Hepatocyte (in vitro differentiated cells): ENCODE measurements at regions not wholly inside any gene's neighbourhood (a gene's known extent, or its start where the extent isn't known, plus 50 kb on each side); places are given as distances from the start of the nearest gene placed in this dataset.

Experiments used
- DNase-seq: peaks from one replicate; pipeline ENCODE4 v3.0.0-alpha.2; 2016; ENCODE audit warnings: low spot score
- H2AFZ ChIP-seq: fragments of 200-600 bp; sonication (generic); 2 replicates; pipeline ENCODE4 v1.6.0; 2016; ENCODE audit warnings: antibody characterized with exemption, mild to moderate bottlenecking
- H3K27ac ChIP-seq: fragments of 200-600 bp; sonication (generic); 2 replicates; pipeline ENCODE4 v1.5.1; 2016; ENCODE audit warnings: mild to moderate bottlenecking
- H3K27me3 ChIP-seq: fragments of 200-600 bp; sonication (generic); 2 replicates; pipeline ENCODE4 v1.6.1; 2016
- H3K36me3 ChIP-seq: fragments of 200-600 bp; sonication (generic); replicated peaks from 2 replicates; pipeline ENCODE4 v1.5.1; 2016; ENCODE audit warnings: low read depth; ENCODE audit not compliant: insufficient read depth
- H3K4me1 ChIP-seq: fragments of 200-600 bp; sonication (generic); 2 replicates; pipeline ENCODE4 v1.5.1; 2016; ENCODE audit warnings: mild to moderate bottlenecking, moderate library complexity; ENCODE audit not compliant: insufficient read depth
- H3K4me2 ChIP-seq: fragments of 200-600 bp; sonication (generic); 2 replicates; pipeline ENCODE4 v1.6.0; 2016
- H3K4me3 ChIP-seq: fragments of 200-600 bp; sonication (generic); 2 replicates; pipeline ENCODE4 v1.5.1; 2016; ENCODE audit warnings: mild to moderate bottlenecking
- H3K79me2 ChIP-seq: fragments of 200-600 bp; sonication (generic); 2 replicates; pipeline ENCODE4 v1.6.0; 2017; ENCODE audit warnings: mild to moderate bottlenecking
- H3K9me2 ChIP-seq: fragments of 200-600 bp; sonication (generic); replicated peaks from 2 replicates; pipeline ENCODE4 v1.6.0; 2017; ENCODE audit warnings: mild to moderate bottlenecking; ENCODE audit not compliant: insufficient read depth
- H3K9me3 ChIP-seq: fragments of 200-600 bp; sonication (generic); 2 replicates; pipeline ENCODE4 v1.5.1; 2016; ENCODE audit warnings: low read depth, mild to moderate bottlenecking
- H4K20me1 ChIP-seq: fragments of 200-600 bp; sonication (generic); 2 replicates; pipeline ENCODE4 v1.6.0; 2016; ENCODE audit warnings: mild to moderate bottlenecking; ENCODE audit not compliant: insufficient read depth, poor library complexity, severe bottlenecking
- EZH2 ChIP-seq: fragments of 200-600 bp; sonication (generic); IDR thresholded peaks from 2 replicates; pipeline ENCODE4 v1.6.1; 2016; ENCODE audit warnings: antibody characterized with exemption, mild to moderate bottlenecking, borderline replicate concordance
- EZH2phosphoT487 ChIP-seq: fragments of 200-600 bp; sonication (generic); IDR thresholded peaks from one replicate; pipeline ENCODE4 v1.6.1; 2018; ENCODE audit warnings: antibody characterized with exemption, mild to moderate bottlenecking, low read depth, moderate library complexity; ENCODE audit not compliant: unreplicated experiment, severe bottlenecking
- WGBS: methylation state at CpG from one replicate; pipeline ENCODE4 v1.1.6; 2016; ENCODE audit warnings: low lambda C conversion rate; ENCODE audit errors: missing lambda C conversion rate; 5-methylcytosine and 5-hydroxymethylcytosine counted together
- TF ChIP-seq, protein P1 (sequence below): fragments of 200-600 bp; sonication (generic); IDR thresholded peaks from 2 replicates; pipeline ENCODE4 v1.5.1; 2016; ENCODE audit warnings: antibody characterized with exemption, mild to moderate bottlenecking; ENCODE audit not compliant: poor library complexity

DNA sequence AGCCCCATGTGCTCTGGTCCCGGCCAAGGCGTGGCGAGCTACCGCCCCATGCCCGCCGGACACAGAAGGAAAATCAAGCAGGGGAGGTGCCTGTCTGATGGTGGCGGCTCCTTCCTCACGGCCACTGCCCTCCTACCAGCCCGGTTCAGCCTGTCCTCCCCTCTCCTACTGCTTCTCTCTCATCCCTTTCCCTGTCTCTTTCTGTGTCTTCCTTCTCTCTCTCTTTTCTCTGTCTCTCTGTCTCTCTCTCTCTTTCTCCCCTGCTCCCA is 279.1 kb downstream of the ASMT start:
- Histone ChIP-seq H3K36me3 (no peaks in the 10 kb centered on the region), H3K9me2 (no peaks in the 10 kb centered on the region), H3K4me2 (no peak overlapping the region), H3K79me2 (no peaks in the 10 kb centered on the region), H3K9me3 (no peaks in the 10 kb centered on the region), H3K27me3 (no peaks in the 10 kb centered on the region), H3K4me3 (no peak overlapping the region), H3K4me1 (no peaks in the 10 kb centered on the region), H2AFZ (no peak overlapping the region), H3K27ac (no peak overlapping the region), H4K20me1 (no peaks in the 10 kb centered on the region)
- no peak for TF ChIP-seq EZH2phosphoT487
- TF ChIP-seq, protein P1, sequence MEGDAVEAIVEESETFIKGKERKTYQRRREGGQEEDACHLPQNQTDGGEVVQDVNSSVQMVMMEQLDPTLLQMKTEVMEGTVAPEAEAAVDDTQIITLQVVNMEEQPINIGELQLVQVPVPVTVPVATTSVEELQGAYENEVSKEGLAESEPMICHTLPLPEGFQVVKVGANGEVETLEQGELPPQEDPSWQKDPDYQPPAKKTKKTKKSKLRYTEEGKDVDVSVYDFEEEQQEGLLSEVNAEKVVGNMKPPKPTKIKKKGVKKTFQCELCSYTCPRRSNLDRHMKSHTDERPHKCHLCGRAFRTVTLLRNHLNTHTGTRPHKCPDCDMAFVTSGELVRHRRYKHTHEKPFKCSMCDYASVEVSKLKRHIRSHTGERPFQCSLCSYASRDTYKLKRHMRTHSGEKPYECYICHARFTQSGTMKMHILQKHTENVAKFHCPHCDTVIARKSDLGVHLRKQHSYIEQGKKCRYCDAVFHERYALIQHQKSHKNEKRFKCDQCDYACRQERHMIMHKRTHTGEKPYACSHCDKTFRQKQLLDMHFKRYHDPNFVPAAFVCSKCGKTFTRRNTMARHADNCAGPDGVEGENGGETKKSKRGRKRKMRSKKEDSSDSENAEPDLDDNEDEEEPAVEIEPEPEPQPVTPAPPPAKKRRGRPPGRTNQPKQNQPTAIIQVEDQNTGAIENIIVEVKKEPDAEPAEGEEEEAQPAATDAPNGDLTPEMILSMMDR = no peak
- no peak for TF ChIP-seq EZH2
- WGBS = 97% methylated on average over 9 of the region's 9 CpGs
- DNase-seq = no peak

DNA sequence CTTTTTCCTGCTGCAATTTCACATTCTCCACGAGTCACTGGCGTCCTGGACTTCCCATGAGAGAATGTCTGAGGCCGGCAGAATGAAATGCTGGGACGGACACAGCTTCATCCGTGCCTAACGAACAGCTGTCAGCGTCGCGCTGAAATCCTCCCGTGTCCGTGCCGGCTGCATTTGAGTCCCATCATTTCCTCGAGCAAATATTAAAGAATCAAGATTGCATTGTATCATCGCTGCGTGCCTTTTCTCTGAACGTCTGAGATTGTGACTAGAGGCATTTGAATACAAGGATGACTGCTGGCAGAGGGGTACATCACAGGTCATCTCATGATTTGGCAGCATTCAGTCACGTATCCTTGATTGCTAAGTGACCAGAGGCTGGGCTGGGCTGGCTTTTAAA is 279.9 kb downstream of the ASMT start:
- Histone ChIP-seq H3K9me3 (no peaks in the 10 kb centered on the region), H3K36me3 (no peaks in the 10 kb centered on the region), H3K4me1 (no peaks in the 10 kb centered on the region), H3K4me3 (no peak overlapping the region), H3K4me2 (no peak overlapping the region), H3K9me2 (no peaks in the 10 kb centered on the region), H3K27ac (no peak overlapping the region), H2AFZ (no peak overlapping the region), H4K20me1 (no peaks in the 10 kb centered on the region), H3K27me3 (no peaks in the 10 kb centered on the region), H3K79me2 (no peaks in the 10 kb centered on the region)
- no peak for DNase-seq
- no peak for TF ChIP-seq EZH2
- no peak for TF ChIP-seq EZH2phosphoT487
- TF ChIP-seq, protein P1 = no peak
- 79% methylated on average over 17 of the region's 17 CpGs for WGBS

DNA sequence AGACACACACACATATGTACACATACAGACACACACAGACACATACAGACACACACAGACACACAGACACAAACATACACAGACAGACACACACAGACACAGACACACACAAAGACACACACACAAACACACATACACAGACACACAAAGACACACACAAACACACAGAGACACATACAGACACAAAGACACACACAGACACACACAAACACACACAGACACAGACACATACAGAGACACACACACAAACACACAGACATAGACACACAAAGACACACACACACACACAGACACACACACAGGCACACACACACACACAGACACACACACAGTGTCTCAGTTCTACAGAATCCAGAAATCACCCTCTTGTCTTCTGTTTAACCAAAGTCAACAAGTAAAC is 280.7 kb downstream of the ASMT start:
- Histone ChIP-seq H3K4me1 (no peaks in the 10 kb centered on the region), H3K79me2 (no peaks in the 10 kb centered on the region), H3K4me3 (no peak overlapping the region), H3K36me3 (no peaks in the 10 kb centered on the region), H3K9me2 (no peaks in the 10 kb centered on the region), H3K27me3 (no peaks in the 10 kb centered on the region), H4K20me1 (no peaks in the 10 kb centered on the region), H2AFZ (no peak overlapping the region), H3K27ac (no peak overlapping the region), H3K9me3 (no peaks in the 10 kb centered on the region), H3K4me2 (no peak overlapping the region)
- no peak for DNase-seq
- TF ChIP-seq, protein P1 = no peak
- TF ChIP-seq EZH2phosphoT487 = no peak
- TF ChIP-seq EZH2 = no peak

DNA sequence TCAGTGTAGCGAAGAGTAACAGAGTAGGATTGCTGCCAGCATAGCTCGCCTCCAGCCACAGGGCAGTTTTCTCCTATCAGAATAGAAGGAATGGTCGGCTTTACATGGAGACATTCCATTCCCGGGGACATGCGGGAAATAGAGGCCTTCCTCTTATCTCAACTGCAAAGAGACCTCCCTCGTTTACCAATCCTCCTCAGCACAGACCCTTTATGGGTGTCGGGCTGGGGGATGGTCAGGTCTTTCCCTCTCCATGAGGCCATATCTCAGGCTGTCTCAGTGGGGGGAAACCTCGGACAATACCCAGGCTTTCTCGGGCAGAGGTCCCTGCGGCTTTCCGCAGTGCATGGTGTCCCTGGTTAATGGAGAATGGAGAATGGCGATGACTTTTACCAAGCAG is 285.0 kb downstream of the ASMT start:
- no peaks in the 10 kb centered on the region for H4K20me1 ChIP-seq
- no peaks in the 10 kb centered on the region for H3K4me1 ChIP-seq
- H3K27me3 ChIP-seq = no peaks in the 10 kb centered on the region
- WGBS = 52% methylated on average over 12 of the region's 12 CpGs
- TF ChIP-seq EZH2 = no peak
- no peak for TF ChIP-seq EZH2phosphoT487
- TF ChIP-seq, protein P1 = no peak
- no peaks in the 10 kb centered on the region for H3K9me2 ChIP-seq
- DNase-seq = peak; percentile 16
- H3K27ac ChIP-seq = no peak overlapping the region
- no peaks in the 10 kb centered on the region for H3K79me2 ChIP-seq
- H3K4me3 ChIP-seq = no peak overlapping the region
- no peak overlapping the region for H3K4me2 ChIP-seq
- H2AFZ ChIP-seq = no peak overlapping the region
- no peaks in the 10 kb centered on the region for H3K9me3 ChIP-seq
- H3K36me3 ChIP-seq = no peaks in the 10 kb centered on the region
